K562 (cell line): ENCODE measurements at regions not wholly inside any gene's neighbourhood (a gene's known extent, or its start where the extent isn't known, plus 50 kb on each side); places are given as distances from the start of the nearest gene placed in this dataset.

Experiments used
- ATAC-seq: fragments of 200-7000 bp; cut with Tn5 transposase; 3 replicates; pipeline ENCODE4 v1.9.1; 2020; ENCODE audit warnings: moderate library complexity
- BruUV-seq: library from RNA; stranded (reverse); fragments of 400-500 nt; replicated peaks from 2 replicates; lab custom pipeline; 2021; lab: Mats Ljungman, UMichigan
- CTCF ChIA-PET: fragments of 300-600 bp; formaldehyde crosslinking; extraction: SDS; loops from one replicate; lab custom pipeline; 2021; ENCODE audit warnings: low intra/inter-chr PET ratio; lab: Yijun Ruan, JAX
- POLR2A ChIA-PET: fragments of 300-600, 350-650 bp; sonication (Branson Sonifier 250); formaldehyde crosslinking; extraction: SDS; loops from one replicate; lab custom pipeline; 2021; ENCODE audit warnings: antibody characterized with exemption, inconsistent platforms; lab: Yijun Ruan, JAX
- DNase-seq, 4 experiments: peaks; one replicate each; pipeline versions ENCODE4 v3.0.0 to v3.0.0-alpha.2; 2011 to 2018; ENCODE audit warnings: low spot score in 3 of 4, mixed read lengths in 3 of 4; ENCODE audit errors: extremely low read depth in 1 of 4
- FAIRE-seq: peaks from 2 replicates; lab custom pipeline; 2011; peaks lifted over from hg19 to GRCh38; lab: Jason Lieb, UNC
- H2AFZ ChIP-seq: 2 replicates; pipeline ENCODE4 v1.6.0; 2011; ENCODE audit warnings: low read depth, low read length, control low read depth, inconsistent platforms
- H3K27ac ChIP-seq: fragments of 200-600 bp; 3 replicates; pipeline ENCODE4 v1.8.0; 2011; ENCODE audit warnings: low read depth, mild to moderate bottlenecking, control low read depth, inconsistent platforms, low read length, moderate library complexity, mixed read lengths; ENCODE audit errors: extremely low read depth
- H3K27me3 ChIP-seq, 2 experiments: fragments of 300-600 bp in 1 of 2; 2 replicates in 1 of 2; 3 replicates in 1 of 2; pipeline versions ENCODE4 v1.6.0 to v1.8.0; 2011; ENCODE audit warnings: inconsistent platforms in 2 of 2, low read length in 2 of 2, mild to moderate bottlenecking in 1 of 2, mixed read lengths in 1 of 2, moderate library complexity in 1 of 2; ENCODE audit not compliant: control insufficient read depth in 2 of 2, insufficient read depth in 2 of 2
- H3K36me3 ChIP-seq: fragments of 300-600 bp; 3 replicates; pipeline ENCODE4 v1.8.0; 2011; ENCODE audit warnings: mild to moderate bottlenecking, low read length, inconsistent platforms; ENCODE audit not compliant: control insufficient read depth, insufficient read depth
- H3K4me1 ChIP-seq, 2 experiments: fragments of 200-600 bp in 1 of 2; replicated peaks in 1 of 2; 2 replicates in 1 of 2; 3 replicates in 1 of 2; pipeline versions ENCODE4 v1.5.1 to v1.8.0; 2011; ENCODE audit warnings: inconsistent platforms in 2 of 2, low read length in 2 of 2, mild to moderate bottlenecking in 1 of 2, mixed read lengths in 1 of 2, moderate library complexity in 1 of 2; ENCODE audit not compliant: control insufficient read depth in 2 of 2, insufficient read depth in 2 of 2
- H3K4me2 ChIP-seq: 2 replicates; pipeline ENCODE4 v1.6.1; 2011; ENCODE audit warnings: low read length, control low read depth, inconsistent platforms, mixed read lengths; ENCODE audit not compliant: insufficient read depth
- H3K4me3 ChIP-seq: fragments of 200-600 bp; sonication (generic), shearing (Covaris generic); 2 replicates; pipeline ENCODE4 v1.5.1; 2016; ENCODE audit warnings: control low read depth, inconsistent platforms
- H3K79me2 ChIP-seq: fragments of 200-600 bp; 3 replicates; pipeline ENCODE4 v1.8.0; 2011; ENCODE audit warnings: low read length, inconsistent platforms; ENCODE audit not compliant: control insufficient read depth, insufficient read depth
- H3K9ac ChIP-seq, 2 experiments: 2 replicates each; pipeline versions ENCODE4 v1.6.0 to v1.6.1; 2011; ENCODE audit warnings: low read depth in 2 of 2, low read length in 2 of 2, control low read depth in 1 of 2, inconsistent platforms in 1 of 2, mild to moderate bottlenecking in 1 of 2, mixed read lengths in 1 of 2; ENCODE audit not compliant: insufficient read depth in 1 of 2
- H3K9me1 ChIP-seq: one replicate; pipeline ENCODE4 v1.6.0; 2011; ENCODE audit warnings: inconsistent platforms, mild to moderate bottlenecking, low read length, moderate library complexity; ENCODE audit not compliant: control insufficient read depth, insufficient read depth
- H3K9me3 ChIP-seq: replicated peaks from 2 replicates; pipeline ENCODE4 v1.5.1; 2011; ENCODE audit warnings: low read depth, low read length, inconsistent platforms; ENCODE audit not compliant: control insufficient read depth, insufficient read depth
- H4K20me1 ChIP-seq: replicated peaks from 2 replicates; pipeline ENCODE4 v1.6.1; 2011; ENCODE audit warnings: low read length, inconsistent platforms, mixed read lengths; ENCODE audit not compliant: control insufficient read depth, insufficient read depth
- FOXA3 ChIP-seq, 2 experiments: fragments of 450-650 bp in 1 of 2; sonication (generic) in 1 of 2; formaldehyde crosslinking; IDR thresholded peaks in 1 of 2; conservative IDR thresholded peaks in 1 of 2; 2 replicates each; pipeline versions ENCODE4 v1.4.0 to v1.8.0; 2020 to 2022; ENCODE audit warnings: mild to moderate bottlenecking in 2 of 2, missing genetic modification reagents in 1 of 2
- FOXK2 ChIP-seq, 2 experiments: fragments of 450-650 bp; IDR thresholded peaks in 1 of 2; conservative IDR thresholded peaks in 1 of 2; 2 replicates each; pipeline ENCODE4 v1.6.1; 2016; ENCODE audit warnings: low read depth in 2 of 2, mild to moderate bottlenecking in 1 of 2
- KLF13 ChIP-seq: fragments of 450-650 bp; IDR thresholded peaks from 2 replicates; pipeline ENCODE4 v1.6.1; 2016; ENCODE audit warnings: missing genetic modification characterization, low read depth, mild to moderate bottlenecking, missing compliant biosample characterization, moderate library complexity, borderline replicate concordance
- TCF7L2 ChIP-seq: fragments of 150-350 bp; IDR thresholded peaks from 2 replicates; pipeline ENCODE4 v1.6.1; 2016; ENCODE audit warnings: low read depth, mild to moderate bottlenecking, low read length, moderate library complexity
- U2AF2 ChIP-seq: fragments of 200-400 bp; formaldehyde crosslinking; optimal IDR thresholded peaks from 2 replicates; pipeline ENCODE3; 2017; ENCODE audit warnings: low read depth, mild to moderate bottlenecking, low read length
- ZNF146 ChIP-seq: IDR thresholded peaks from one replicate; pipeline ENCODE4 v1.6.1; 2018; ENCODE audit warnings: missing compliant biosample characterization; ENCODE audit not compliant: unreplicated experiment
- WGBS: fragments of 100-300 bp; shearing (Covaris generic); methylation state at CpG from one replicate; pipeline ENCODE4 v1.1.6; 2016; ENCODE audit warnings: low coverage, mixed read lengths; ENCODE audit not compliant: insufficient coverage; ENCODE audit errors: missing lambda C conversion rate; 5-methylcytosine and 5-hydroxymethylcytosine counted together
- in situ Hi-C: fragments of 300-500 bp; cut with MboI; formaldehyde crosslinking; loops from 4 replicates; pipeline ENCODE4 v1.15.0; 2018; ENCODE audit warnings: inconsistent platforms, mixed read lengths
- intact Hi-C: fragments of 100-400 bp; cut with micrococcal nuclease; formaldehyde crosslinking; loops from 2 replicates; pipeline ENCODE4 v1.14.2; 2022
- TF ChIP-seq, protein P1 (sequence below): sonication (generic); formaldehyde crosslinking; IDR thresholded peaks from 2 replicates; pipeline ENCODE4 v1.8.0; 2022; ENCODE audit warnings: mild to moderate bottlenecking, missing genetic modification reagents
- TF ChIP-seq, protein P2 (sequence below): fragments of 250-450 bp; sonication (Bioruptor Pico); IDR thresholded peaks from 2 replicates; pipeline ENCODE4 v1.4.0; 2020
- TF ChIP-seq, protein P3 (sequence below): fragments of 450-650 bp; formaldehyde crosslinking; IDR thresholded peaks from 2 replicates; pipeline ENCODE4 v1.4.0; 2020; ENCODE audit warnings: mild to moderate bottlenecking

DNA sequence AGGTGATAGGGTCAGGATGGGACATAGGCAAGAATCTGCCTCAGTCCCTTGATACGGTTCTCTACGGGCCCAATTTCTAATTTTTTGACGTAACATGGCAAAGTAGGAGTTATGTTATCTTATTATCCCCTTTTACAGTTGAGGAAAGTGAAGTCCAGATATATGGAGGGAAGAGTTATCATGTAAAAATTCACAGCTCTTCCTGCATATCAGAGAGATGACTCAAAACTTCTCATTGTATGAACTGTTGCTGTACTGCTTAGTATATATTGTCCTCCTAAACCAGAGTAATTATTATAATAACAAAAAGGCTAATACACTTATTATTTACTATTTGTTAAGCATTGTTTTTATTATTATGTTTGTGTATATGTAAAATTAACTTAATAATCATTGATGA is 260.5 kb upstream of the IGFBP7 start:
- POLR2A ChIA-PET = no interaction called here
- no peak overlapping the region for H3K4me3 ChIP-seq
- no peak for TF ChIP-seq KLF13 (tag)
- no peak for TF ChIP-seq U2AF2
- TF ChIP-seq, protein P1, sequence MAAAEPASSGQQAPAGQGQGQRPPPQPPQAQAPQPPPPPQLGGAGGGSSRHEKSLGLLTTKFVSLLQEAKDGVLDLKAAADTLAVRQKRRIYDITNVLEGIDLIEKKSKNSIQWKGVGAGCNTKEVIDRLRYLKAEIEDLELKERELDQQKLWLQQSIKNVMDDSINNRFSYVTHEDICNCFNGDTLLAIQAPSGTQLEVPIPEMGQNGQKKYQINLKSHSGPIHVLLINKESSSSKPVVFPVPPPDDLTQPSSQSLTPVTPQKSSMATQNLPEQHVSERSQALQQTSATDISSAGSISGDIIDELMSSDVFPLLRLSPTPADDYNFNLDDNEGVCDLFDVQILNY = no peak
- no peak for TF ChIP-seq FOXK2 (conservative IDR thresholded peaks at IDR 0.05 in 1 of 2, IDR thresholded peaks at IDR 0.05 in 1 of 2; ENCODE audit: low read depth in 2 of 2)
- H3K79me2 ChIP-seq = no peaks in the 10 kb centered on the region
- no peaks in the 10 kb centered on the region for H4K20me1 ChIP-seq
- H3K9me3 ChIP-seq = no peaks in the 10 kb centered on the region
- no peaks in the 10 kb centered on the region for H3K9me1 ChIP-seq
- H3K9ac ChIP-seq = no peak overlapping the region
- no peaks in the 10 kb centered on the region for H3K27me3 ChIP-seq
- H3K4me1 ChIP-seq = no peaks in the 10 kb centered on the region
- in situ Hi-C loops = no loop called here
- ATAC-seq = no peak
- H3K36me3 ChIP-seq = no peaks in the 10 kb centered on the region
- no TSS peak for BruUV-seq
- FAIRE-seq = no peak
- DNase-seq = no peak
- CTCF ChIA-PET = no interaction called here
- no peak overlapping the region for H2AFZ ChIP-seq
- no peak overlapping the region for H3K4me2 ChIP-seq
- no peak overlapping the region for H3K27ac ChIP-seq
- 0% methylated on average over 3 of the region's 3 CpGs for WGBS
- intact Hi-C loops = no loop called here

DNA sequence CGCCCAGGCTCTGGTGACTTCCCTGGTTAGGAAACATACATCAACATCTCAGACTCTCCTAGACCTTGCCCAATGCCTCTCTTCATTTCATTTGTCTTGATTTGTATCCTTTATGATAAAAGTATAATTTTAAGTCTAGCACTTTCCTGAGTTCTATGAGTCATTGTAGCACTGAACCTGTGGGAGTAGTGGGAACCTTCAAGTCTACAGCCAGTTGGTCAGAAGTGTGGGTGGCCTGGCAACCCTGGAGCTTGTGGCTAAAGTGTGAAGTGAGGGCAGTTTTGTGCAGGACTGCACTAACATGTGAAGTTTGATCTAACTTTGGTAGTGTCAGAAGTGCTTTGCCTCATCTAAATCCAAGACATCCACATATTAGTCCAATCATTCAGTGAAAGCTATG is 259.3 kb upstream of the IGFBP7 start:
- FAIRE-seq = no peak
- ChIA-PET POLR2A (no interaction called here), CTCF (no interaction called here)
- TF ChIP-seq TCF7L2 (no peak), FOXA3 (CRISPR knock-in tag; conservative IDR thresholded peaks at IDR 0.05 in 1 of 2, IDR thresholded peaks at IDR 0.05 in 1 of 2) (no peak), ZNF146 (no peak)
- TF ChIP-seq, protein P2, sequence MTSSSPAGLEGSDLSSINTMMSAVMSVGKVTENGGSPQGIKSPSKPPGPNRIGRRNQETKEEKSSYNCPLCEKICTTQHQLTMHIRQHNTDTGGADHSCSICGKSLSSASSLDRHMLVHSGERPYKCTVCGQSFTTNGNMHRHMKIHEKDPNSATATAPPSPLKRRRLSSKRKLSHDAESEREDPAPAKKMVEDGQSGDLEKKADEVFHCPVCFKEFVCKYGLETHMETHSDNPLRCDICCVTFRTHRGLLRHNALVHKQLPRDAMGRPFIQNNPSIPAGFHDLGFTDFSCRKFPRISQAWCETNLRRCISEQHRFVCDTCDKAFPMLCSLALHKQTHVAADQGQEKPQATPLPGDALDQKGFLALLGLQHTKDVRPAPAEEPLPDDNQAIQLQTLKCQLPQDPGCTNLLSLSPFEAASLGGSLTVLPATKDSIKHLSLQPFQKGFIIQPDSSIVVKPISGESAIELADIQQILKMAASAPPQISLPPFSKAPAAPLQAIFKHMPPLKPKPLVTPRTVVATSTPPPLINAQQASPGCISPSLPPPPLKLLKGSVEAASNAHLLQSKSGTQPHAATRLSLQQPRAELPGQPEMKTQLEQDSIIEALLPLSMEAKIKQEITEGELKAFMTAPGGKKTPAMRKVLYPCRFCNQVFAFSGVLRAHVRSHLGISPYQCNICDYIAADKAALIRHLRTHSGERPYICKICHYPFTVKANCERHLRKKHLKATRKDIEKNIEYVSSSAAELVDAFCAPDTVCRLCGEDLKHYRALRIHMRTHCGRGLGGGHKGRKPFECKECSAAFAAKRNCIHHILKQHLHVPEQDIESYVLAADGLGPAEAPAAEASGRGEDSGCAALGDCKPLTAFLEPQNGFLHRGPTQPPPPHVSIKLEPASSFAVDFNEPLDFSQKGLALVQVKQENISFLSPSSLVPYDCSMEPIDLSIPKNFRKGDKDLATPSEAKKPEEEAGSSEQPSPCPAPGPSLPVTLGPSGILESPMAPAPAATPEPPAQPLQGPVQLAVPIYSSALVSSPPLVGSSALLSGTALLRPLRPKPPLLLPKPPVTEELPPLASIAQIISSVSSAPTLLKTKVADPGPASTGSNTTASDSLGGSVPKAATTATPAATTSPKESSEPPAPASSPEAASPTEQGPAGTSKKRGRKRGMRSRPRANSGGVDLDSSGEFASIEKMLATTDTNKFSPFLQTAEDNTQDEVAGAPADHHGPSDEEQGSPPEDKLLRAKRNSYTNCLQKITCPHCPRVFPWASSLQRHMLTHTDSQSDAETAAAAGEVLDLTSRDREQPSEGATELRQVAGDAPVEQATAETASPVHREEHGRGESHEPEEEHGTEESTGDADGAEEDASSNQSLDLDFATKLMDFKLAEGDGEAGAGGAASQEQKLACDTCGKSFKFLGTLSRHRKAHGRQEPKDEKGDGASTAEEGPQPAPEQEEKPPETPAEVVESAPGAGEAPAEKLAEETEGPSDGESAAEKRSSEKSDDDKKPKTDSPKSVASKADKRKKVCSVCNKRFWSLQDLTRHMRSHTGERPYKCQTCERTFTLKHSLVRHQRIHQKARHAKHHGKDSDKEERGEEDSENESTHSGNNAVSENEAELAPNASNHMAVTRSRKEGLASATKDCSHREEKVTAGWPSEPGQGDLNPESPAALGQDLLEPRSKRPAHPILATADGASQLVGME (CRISPR knock-in tag) = no peak
- TF ChIP-seq, protein P3, sequence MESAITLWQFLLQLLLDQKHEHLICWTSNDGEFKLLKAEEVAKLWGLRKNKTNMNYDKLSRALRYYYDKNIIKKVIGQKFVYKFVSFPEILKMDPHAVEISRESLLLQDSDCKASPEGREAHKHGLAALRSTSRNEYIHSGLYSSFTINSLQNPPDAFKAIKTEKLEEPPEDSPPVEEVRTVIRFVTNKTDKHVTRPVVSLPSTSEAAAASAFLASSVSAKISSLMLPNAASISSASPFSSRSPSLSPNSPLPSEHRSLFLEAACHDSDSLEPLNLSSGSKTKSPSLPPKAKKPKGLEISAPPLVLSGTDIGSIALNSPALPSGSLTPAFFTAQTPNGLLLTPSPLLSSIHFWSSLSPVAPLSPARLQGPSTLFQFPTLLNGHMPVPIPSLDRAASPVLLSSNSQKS (CRISPR knock-in tag) = no peak

More for the DNA sequence above, 259.3 kb upstream of the IGFBP7 start:
- no peak overlapping the region for H3K4me3 ChIP-seq
- H3K4me2 ChIP-seq = no peak overlapping the region
- no peak overlapping the region for H3K9ac ChIP-seq
- ATAC-seq (no peak), DNase-seq (no peak)
- 0% methylated on average over 1 of the region's 1 CpG for WGBS
- H3K27me3 ChIP-seq = no peaks in the 10 kb centered on the region
- no peaks in the 10 kb centered on the region for H3K79me2 ChIP-seq
- H3K27ac ChIP-seq = no peak overlapping the region
- H2AFZ ChIP-seq = no peak overlapping the region
- no peaks in the 10 kb centered on the region for H3K36me3 ChIP-seq
- no peaks in the 10 kb centered on the region for H3K9me3 ChIP-seq
- in situ Hi-C loops (no loop called here), intact Hi-C loops (no loop called here)
- no peaks in the 10 kb centered on the region for H3K4me1 ChIP-seq
- no peaks in the 10 kb centered on the region for H4K20me1 ChIP-seq
- no TSS peak for BruUV-seq
- no peaks in the 10 kb centered on the region for H3K9me1 ChIP-seq
